Stimulated activated CD8-positive, alpha-beta memory T cell treated with anti-CD3 and anti-CD28 coated beads, Interleukin-4, amount 100 ng/mL, for 48 hours (primary cell): ENCODE measurements at regions not wholly inside any gene's neighbourhood (a gene's known extent, or its start where the extent isn't known, plus 50 kb on each side); places are given as distances from the start of the nearest gene placed in this dataset.

Experiments
- DNase-seq: peaks from one replicate; pipeline ENCODE4 v3.0.0-alpha.2; 2020

- DNase-seq, result no peak
Measured at GRCh38 chr6:169079650-169080049, 174.0 kb downstream of the THBS2 start.

- no peak for DNase-seq
Measured at GRCh38 chr6:169078399-169079145, 175.1 kb downstream of the THBS2 start.

GRCh38 chr6:169075915-169076654 is 177.6 kb downstream of the THBS2 start:
- no peak for DNase-seq

- no peak for DNase-seq
Measured at GRCh38 chr6:169075211-169075914, 178.3 kb downstream of the THBS2 start.

GRCh38 chr6:169074526-169074925 is 179.1 kb downstream of the THBS2 start:
- DNase-seq, result no peak

GRCh38 chr6:169073311-169073710 is 180.3 kb downstream of the THBS2 start:
- no peak for DNase-seq

- no peak for DNase-seq
Measured at GRCh38 chr6:169072127-169073042, 181.3 kb downstream of the THBS2 start.

- DNase-seq, result no peak
Measured at GRCh38 chr6:169071394-169071793, 182.3 kb downstream of the THBS2 start.

- no peak for DNase-seq
Measured at GRCh38 chr6:169070506-169071176, 183.0 kb downstream of the THBS2 start.

GRCh38 chr6:169069356-169069755 is 184.3 kb downstream of the THBS2 start:
- no peak for DNase-seq

- DNase-seq, result no peak
Measured at GRCh38 chr6:169064194-169064593, 189.5 kb downstream of the THBS2 start.

- DNase-seq, result no peak
Measured at GRCh38 chr6:169062272-169062671, 191.4 kb downstream of the THBS2 start.

- DNase-seq, result no peak
Measured at GRCh38 chr6:169058634-169059033, 195.0 kb downstream of the THBS2 start.

- no peak for DNase-seq
Measured at GRCh38 chr6:169052462-169052861, 201.2 kb downstream of the THBS2 start.

GRCh38 chr6:169051371-169051770 is 202.3 kb downstream of the THBS2 start:
- no peak for DNase-seq

GRCh38 chr6:169048865-169049205 is 204.8 kb downstream of the THBS2 start:
- DNase-seq, result no peak

GRCh38 chr6:169048185-169048864 is 205.3 kb downstream of the THBS2 start:
- no peak for DNase-seq

- DNase-seq, result no peak
Measured at GRCh38 chr6:169047345-169047744, 206.3 kb downstream of the THBS2 start.

- DNase-seq, result no peak
Measured at GRCh38 chr6:169046483-169047192, 207.0 kb downstream of the THBS2 start.

- DNase-seq, result no peak
Measured at GRCh38 chr6:169046021-169046420, 207.6 kb downstream of the THBS2 start.

- no peak for DNase-seq
Measured at GRCh38 chr6:169045486-169045885, 208.2 kb downstream of the THBS2 start.
